Erythroblast (primary cell): ENCODE measurements at regions not wholly inside any gene's neighbourhood (a gene's known extent, or its start where the extent isn't known, plus 50 kb on each side); places are given as distances from the start of the nearest gene placed in this dataset.

Source experiments
- DNase-seq, 2 experiments: peaks; one replicate each; lab custom pipeline; 2025; lab: John Stamatoyannopoulos, UW
- GATA1 ChIP-seq: IDR thresholded peaks from 2 replicates; pipeline ENCODE4 v1.6.1; 2011; ENCODE audit warnings: low read depth, mild to moderate bottlenecking, control low read depth, low read length, moderate library complexity
- POLR2A ChIP-seq: IDR thresholded peaks from 2 replicates; pipeline ENCODE4 v1.6.1; 2011; ENCODE audit warnings: mild to moderate bottlenecking, low read length

DNA sequence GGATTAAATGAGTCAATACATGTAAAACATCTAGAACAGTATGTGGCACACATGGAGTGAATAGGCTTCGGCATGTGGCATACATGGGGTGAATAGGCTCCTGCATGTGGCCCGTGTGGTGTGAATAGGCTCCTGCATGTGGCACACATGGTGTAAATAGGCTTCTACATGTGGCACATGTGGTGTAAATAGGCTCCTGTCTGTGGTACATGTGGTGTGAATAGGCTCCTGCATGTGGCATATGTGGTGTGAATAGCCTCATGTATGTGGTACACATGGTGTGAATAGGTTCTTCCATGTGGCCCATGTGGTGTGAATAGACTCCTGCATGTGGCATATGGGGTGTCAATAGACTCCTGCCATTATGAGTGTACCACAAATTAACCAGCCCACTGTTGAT, 219.1 kb upstream of the KIRREL3 start:
- no peak for TF ChIP-seq POLR2A
- TF ChIP-seq GATA1: no peak
- DNase-seq: no peak

DNA sequence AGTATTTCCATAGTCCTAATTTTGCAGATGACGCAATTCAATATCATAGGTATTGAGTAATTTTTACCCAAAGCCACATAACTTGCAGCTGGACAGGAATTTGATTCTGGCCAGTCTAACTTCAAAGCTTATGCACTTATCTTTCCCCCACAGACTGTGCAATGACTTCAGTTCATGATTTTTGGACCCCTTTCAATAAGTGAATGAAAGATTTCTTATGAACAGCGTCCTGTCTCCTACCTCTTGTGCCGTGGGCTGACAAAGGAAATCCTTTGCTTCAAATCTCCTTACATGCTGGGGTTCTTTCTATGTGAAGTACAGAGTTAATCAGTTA, 217.7 kb upstream of the KIRREL3 start:
- TF ChIP-seq POLR2A: no peak
- no peak for TF ChIP-seq GATA1
- DNase-seq: no peak

GRCh38 chr11:127217452-127218274, 217.1 kb upstream of the KIRREL3 start:
- TF ChIP-seq POLR2A (no peak), GATA1 (no peak)
- DNase-seq: no peak

DNA sequence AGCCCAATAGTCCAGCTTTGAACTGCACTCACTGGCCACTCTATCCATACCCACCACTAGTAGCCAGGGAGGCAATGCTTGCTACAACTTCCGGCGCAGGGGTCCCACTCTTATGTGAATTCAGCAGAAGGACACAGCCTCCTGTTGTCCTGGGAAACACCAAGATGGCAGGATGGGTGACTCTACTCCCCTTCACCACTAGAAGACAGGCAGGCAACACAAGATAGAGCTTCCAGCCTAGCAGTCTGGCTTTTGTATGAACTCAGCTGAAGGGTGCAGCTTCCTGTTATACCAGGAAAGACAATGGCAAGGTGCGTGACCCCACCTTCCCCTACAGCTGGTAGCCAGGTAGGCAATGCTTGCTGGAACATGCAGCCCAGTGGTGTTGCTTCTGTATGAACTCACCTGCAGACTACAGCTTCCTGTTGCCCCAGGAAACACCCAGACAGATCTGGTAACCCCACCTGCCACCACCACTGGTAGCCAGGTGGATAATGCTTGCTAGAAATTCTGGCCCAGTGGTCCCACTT, 205.2 kb upstream of the KIRREL3 start:
- TF ChIP-seq POLR2A (no peak), GATA1 (no peak)
- DNase-seq: no peak

DNA sequence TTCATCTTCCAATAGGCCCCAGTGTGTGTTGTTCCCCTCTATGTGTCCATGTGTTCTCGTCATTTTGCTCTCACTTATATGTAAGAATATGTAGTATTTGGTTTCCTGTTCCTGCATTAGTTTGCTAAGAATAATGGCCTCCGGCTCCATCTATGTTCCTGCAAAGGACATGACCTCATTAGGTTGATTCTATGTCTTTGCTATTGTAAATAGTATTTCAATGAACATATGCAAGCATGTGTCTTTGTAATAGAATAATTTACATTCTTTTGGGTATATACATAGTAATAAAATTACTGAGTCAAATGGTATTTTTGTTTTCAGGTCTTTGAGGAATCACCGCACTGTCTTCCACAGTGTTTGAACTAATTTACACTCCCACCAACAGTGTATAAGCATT, 202.9 kb upstream of the KIRREL3 start:
- TF ChIP-seq POLR2A (no peak), GATA1 (no peak)
- DNase-seq: no peak

GRCh38 chr11:127202105-127202504, 201.5 kb upstream of the KIRREL3 start:
- DNase-seq: no peak
- TF ChIP-seq POLR2A: no peak
- TF ChIP-seq GATA1: no peak

DNA sequence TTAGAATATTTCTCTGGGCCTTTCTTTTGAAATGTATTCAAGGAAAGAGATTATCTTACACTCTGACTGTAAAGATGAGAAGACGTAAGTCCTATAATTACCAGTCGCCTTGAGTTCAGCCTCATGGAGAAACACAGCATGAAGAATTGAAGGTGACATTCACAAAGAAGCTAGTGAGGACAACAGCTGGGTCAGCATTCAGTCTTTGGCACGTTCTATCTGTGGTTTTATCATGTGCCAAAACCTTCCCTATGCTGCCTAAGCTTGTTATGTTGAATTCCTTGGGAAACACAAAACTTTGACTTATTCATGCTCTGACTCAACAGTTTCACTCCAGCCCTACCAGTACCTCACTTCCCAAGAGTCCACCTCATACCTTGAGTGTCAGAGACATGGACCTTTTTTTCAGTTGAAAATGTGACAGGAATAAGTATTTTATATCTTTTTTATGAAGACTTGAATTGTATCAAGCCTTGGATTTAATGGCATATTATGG, 198.8 kb upstream of the KIRREL3 start:
- DNase-seq: no peak
- TF ChIP-seq POLR2A: no peak
- TF ChIP-seq GATA1: no peak

GRCh38 chr11:127195501-127196120, 195.0 kb upstream of the KIRREL3 start:
- TF ChIP-seq GATA1: no peak
- TF ChIP-seq POLR2A: no peak
- no peak for DNase-seq

DNA sequence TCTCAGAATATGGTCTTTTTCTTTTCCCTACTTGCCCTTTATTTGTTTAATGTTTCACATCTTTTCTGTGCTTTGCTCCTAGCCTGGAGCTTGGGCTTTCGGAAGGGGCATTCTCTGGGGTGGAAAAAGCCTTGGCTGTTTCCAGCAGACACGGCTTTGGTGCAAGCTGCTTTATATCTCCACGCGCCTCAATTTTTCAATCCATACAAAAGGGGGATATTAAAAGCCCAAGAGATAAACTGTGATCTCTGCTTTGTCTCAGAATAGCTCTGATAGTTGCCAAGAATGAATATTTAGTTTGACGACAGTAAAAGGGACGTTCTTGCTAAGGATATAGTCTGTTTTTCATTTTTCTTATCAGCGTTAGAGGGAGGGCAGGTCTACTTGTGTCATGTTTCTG, 194.0 kb upstream of the KIRREL3 start:
- DNase-seq: no peak
- TF ChIP-seq GATA1 (no peak), POLR2A (no peak)

GRCh38 chr11:127193950-127194349, 193.4 kb upstream of the KIRREL3 start:
- DNase-seq: no peak
- TF ChIP-seq POLR2A (no peak), GATA1 (no peak)

GRCh38 chr11:127191689-127192088, 191.1 kb upstream of the KIRREL3 start:
- DNase-seq: no peak
- no peak for TF ChIP-seq POLR2A
- TF ChIP-seq GATA1: no peak

DNA sequence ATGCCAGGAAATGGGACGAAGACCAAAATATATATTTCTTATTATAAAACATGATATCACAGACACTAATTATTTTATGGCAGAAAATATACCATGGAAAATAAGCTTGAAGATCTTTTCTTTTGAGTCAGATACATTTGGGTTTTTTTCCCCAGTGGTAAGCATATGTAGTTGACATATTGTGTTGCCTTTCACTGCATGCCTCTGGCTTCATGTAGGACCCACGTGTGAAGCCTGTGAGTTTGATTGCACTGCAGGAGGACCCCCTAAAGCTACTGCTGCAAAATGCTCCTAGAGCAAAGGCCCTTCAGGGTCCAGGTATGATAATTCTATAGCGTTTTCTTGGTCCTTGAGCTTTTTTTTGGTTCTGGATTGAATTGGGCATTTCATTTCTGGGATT, 190.7 kb upstream of the KIRREL3 start:
- TF ChIP-seq POLR2A: no peak
- TF ChIP-seq GATA1: no peak

DNA sequence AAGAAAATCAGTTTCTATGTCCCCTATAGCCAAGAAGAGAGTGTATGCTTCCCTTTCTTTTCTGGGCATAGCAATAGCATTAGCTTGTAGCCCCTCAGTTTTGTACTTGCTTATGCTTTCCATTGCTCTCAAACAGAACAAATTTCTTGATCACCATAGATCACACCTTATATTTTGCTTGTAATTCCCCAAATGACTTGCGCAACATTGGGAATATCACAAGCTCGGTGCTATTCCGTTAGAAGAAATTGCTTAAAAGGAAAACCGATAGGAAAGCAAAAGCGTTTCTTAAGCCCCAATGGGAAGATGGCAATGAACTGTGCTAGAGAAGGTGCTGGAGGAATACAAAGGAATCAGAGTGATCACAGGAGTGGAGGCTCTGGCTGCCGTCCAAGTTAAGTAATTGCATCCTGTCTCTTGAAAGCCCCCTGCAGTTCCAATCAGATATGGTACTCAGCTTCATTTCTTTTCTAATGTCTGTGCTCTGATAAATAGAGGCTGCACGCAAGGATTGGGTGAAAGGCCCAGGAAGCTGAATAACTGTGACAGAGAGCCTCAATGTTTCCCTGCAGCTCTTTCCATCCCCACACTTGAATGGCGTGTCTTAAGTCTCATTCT, 182.1 kb upstream of the KIRREL3 start:
- DNase-seq: no peak
- TF ChIP-seq POLR2A (no peak), GATA1 (no peak)

More for the DNA sequence above, 190.7 kb upstream of the KIRREL3 start:
- no peak for DNase-seq

GRCh38 chr11:127157225-127157624, 156.7 kb upstream of the KIRREL3 start:
- no peak for DNase-seq
- no peak for TF ChIP-seq POLR2A
- TF ChIP-seq GATA1: no peak
